ENCODE measurements at regions not wholly inside any gene's neighbourhood (a gene's known extent, or its start where the extent isn't known, plus 50 kb on each side); places are given as distances from the start of the nearest gene placed in this dataset.

- no peak overlapping the region for H3K14ac ChIP-seq (ENCODE audit: insufficient read depth, low read length)
- H3K56ac ChIP-seq (ENCODE audit: insufficient read length, low read depth, low read length) = no peak overlapping the region
- H3K79me1 ChIP-seq (ENCODE audit: insufficient read depth, low read depth, low read length, poor library complexity, severe bottlenecking) = no peaks in the 10 kb centered on the region
- H2AK5ac ChIP-seq (ENCODE audit: insufficient read length, low read length) = no peak overlapping the region
- H3K4me2 ChIP-seq (ENCODE audit: insufficient read depth, insufficient read length, low read length) = no peak overlapping the region
- no peak overlapping the region for H2AFZ ChIP-seq (ENCODE audit: low read length)
- no peaks in the 10 kb centered on the region for H3K79me2 ChIP-seq (ENCODE audit: insufficient read depth, low read length)
- Mint-ChIP-seq H3K4me3 (no peak overlapping the region), H3K27me3 (ENCODE audit: low read depth) (no peaks in the 10 kb centered on the region; the same call in 1 of the 2 replicates), H3K36me3 (ENCODE audit: insufficient read depth in 1 of 3, low read depth in 3 of 3) (no peaks in the 10 kb centered on the region), H3K4me1 (peaks cover 10 to 16% of the 10 kb centered on the region in 2 experiments; a peak in 3 of 4 replicates), H3K9me3 (no peaks in the 10 kb centered on the region), H3K27ac (no peak overlapping the region)
- H2BK15ac ChIP-seq (ENCODE audit: low read depth, low read length) = no peak overlapping the region
- no peak overlapping the region for H2BK12ac ChIP-seq (ENCODE audit: insufficient read length, low read depth, low read length)
- no peaks in the 10 kb centered on the region for H4K20me1 ChIP-seq (ENCODE audit: control insufficient read depth, insufficient read depth, insufficient read length)
- no peak overlapping the region for H3K27ac ChIP-seq (ENCODE audit: insufficient read length, low read depth, low read length)
- no peak overlapping the region for H2BK5ac ChIP-seq (ENCODE audit: insufficient read length, low read length)
- no peaks in the 10 kb centered on the region for H3K4me1 ChIP-seq (ENCODE audit: insufficient read depth, low read length)
- H2BK120ac ChIP-seq (ENCODE audit: low read depth, low read length, poor library complexity, severe bottlenecking) = no peak overlapping the region
- H3T11ph ChIP-seq (ENCODE audit: low read length) = no peak overlapping the region
- H3K27me3 ChIP-seq (ENCODE audit: insufficient read depth, low read length) = no peaks in the 10 kb centered on the region
- H4K91ac ChIP-seq (ENCODE audit: insufficient read length, low read depth, low read length) = no peak overlapping the region
- no peak overlapping the region for H4K5ac ChIP-seq (ENCODE audit: insufficient read length, low read depth, low read length)
- no peak overlapping the region for H4K8ac ChIP-seq (replicated peaks; ENCODE audit: insufficient read length, low read depth, low read length)
- no peak overlapping the region for H3K9ac ChIP-seq (ENCODE audit: extremely low read depth, insufficient read length, low read length)
- no peak for DNase-seq
- H3K23ac ChIP-seq (ENCODE audit: insufficient read length, low read depth, low read length) = no peak overlapping the region
- H3K9me3 ChIP-seq (ENCODE audit: control insufficient read depth, low read depth, low read length) = no peaks in the 10 kb centered on the region
- H3K18ac ChIP-seq (ENCODE audit: insufficient read length, low read depth, low read length) = no peak overlapping the region
- H3K4ac ChIP-seq (ENCODE audit: low read depth, low read length) = no peak overlapping the region
- H2BK20ac ChIP-seq (ENCODE audit: low read depth, low read length, poor library complexity, severe bottlenecking) = no peak overlapping the region
- no peak for TF ChIP-seq CTCF (conservative IDR thresholded peaks at IDR 0.05)
- H3K23me2 ChIP-seq (ENCODE audit: insufficient read length, low read depth, low read length, poor library complexity, severe bottlenecking) = no peaks in the 10 kb centered on the region
Observed at GRCh38 chr11:13899603-13900002, 62.9 kb upstream of the SPON1 start.

Measured in H9 (cell line).